DMS114 treated with DMSO at 0.1 percent for 48 hours (cell line): ENCODE measurements at regions not wholly inside any gene's neighbourhood (a gene's known extent, or its start where the extent isn't known, plus 50 kb on each side); places are given as distances from the start of the nearest gene placed in this dataset.

Experiments
- DNase-seq: peaks from one replicate; lab custom pipeline; 2025; ENCODE audit not compliant: unreplicated experiment; lab: John Stamatoyannopoulos, UW

- no peak for DNase-seq
Observed at GRCh38 chr6:44559486-44560270, 172.2 kb downstream of the CDC5L start.

- DNase-seq: no peak
Observed at GRCh38 chr6:44560458-44561059, 173.1 kb downstream of the CDC5L start.

- DNase-seq: no peak
Observed at GRCh38 chr6:44561060-44561623, 173.6 kb downstream of the CDC5L start.

- DNase-seq: no peak
Observed at GRCh38 chr6:44561832-44562665, 174.5 kb downstream of the CDC5L start.

- DNase-seq: no peak
Observed at GRCh38 chr6:44563397-44563796, 175.9 kb downstream of the CDC5L start.

- no peak for DNase-seq
Observed at GRCh38 chr6:44564906-44565524, 177.5 kb downstream of the CDC5L start.

- no peak for DNase-seq
Observed at GRCh38 chr6:44567406-44567805, 179.9 kb downstream of the CDC5L start.

GRCh38 chr6:44569131-44569530 is 181.6 kb downstream of the CDC5L start:
- no peak for DNase-seq

GRCh38 chr6:44569931-44570385 is 182.5 kb downstream of the CDC5L start:
- DNase-seq: no peak

- no peak for DNase-seq
Observed at GRCh38 chr6:44571510-44571909, 184.0 kb downstream of the CDC5L start.

- DNase-seq: no peak
Observed at GRCh38 chr6:44572346-44572745, 184.8 kb downstream of the CDC5L start.

GRCh38 chr6:44575644-44576043 is 188.1 kb downstream of the CDC5L start:
- DNase-seq: no peak

GRCh38 chr6:44576132-44576631 is 188.7 kb downstream of the CDC5L start:
- no peak for DNase-seq

GRCh38 chr6:44580901-44581300 is 193.4 kb downstream of the CDC5L start:
- DNase-seq: no peak

GRCh38 chr6:44582930-44583329 is 195.4 kb downstream of the CDC5L start:
- DNase-seq: no peak

GRCh38 chr6:44590471-44590870 is 203.0 kb downstream of the CDC5L start:
- DNase-seq: no peak

GRCh38 chr6:44593539-44593944 is 206.0 kb downstream of the CDC5L start:
- peak; percentile 47 for DNase-seq

- DNase-seq: no peak
Observed at GRCh38 chr6:44594481-44594880, 207.0 kb downstream of the CDC5L start.

GRCh38 chr6:44598679-44599078 is 211.2 kb downstream of the CDC5L start:
- DNase-seq: no peak

- no peak for DNase-seq
Observed at GRCh38 chr6:44599672-44600071, 212.2 kb downstream of the CDC5L start.
